ENCODE measurements at regions not wholly inside any gene's neighbourhood (a gene's known extent, or its start where the extent isn't known, plus 50 kb on each side); places are given as distances from the start of the nearest gene placed in this dataset.

DNA sequence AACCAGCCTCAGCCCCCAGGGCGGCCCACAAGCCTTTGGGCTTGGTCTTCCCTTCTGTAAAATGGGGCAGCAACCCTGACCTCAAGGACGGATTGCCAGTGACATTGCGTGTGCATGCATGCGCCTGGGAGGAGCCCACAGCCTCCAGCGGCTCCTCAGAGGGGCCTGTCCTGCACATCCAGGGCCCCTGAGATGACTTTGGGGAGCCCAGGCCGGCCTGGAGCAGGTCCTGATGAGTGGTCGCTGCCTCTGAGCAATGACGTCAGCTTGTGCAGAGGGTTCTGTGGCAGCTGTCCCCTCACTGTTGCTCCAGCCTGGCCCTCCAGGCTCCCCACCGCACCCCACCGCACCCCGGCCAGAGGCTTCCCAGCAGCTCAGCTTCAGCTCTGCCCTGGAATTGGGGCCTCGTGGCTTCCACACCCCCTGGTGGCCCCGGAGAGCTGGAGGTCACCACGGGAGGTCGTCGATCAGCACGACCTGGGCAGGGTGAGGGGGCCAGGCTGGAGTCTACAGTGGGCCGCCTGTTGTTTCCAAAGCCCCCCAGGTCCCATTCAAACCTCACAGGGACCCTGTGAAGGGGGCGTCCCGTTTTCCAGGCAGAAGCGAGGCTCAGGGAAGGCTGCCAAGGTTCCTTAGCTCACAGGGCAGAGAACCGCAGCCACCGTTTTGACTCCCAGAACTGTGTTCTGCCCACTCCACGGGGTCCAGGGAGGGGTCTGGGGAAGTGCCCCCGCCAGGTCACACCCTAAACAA is 341.8 kb downstream of the SEC14L1 start:
- POLR2A ChIA-PET: no interaction called here
- DNase-seq (ENCODE audit: low read depth, low spot score): no peak
- no peak overlapping the region for H3K4me3 ChIP-seq (ENCODE audit: low read depth, low read length)
- CTCF ChIA-PET: interaction anchor here (0.9 to 2.4 kb wide), 5 partner anchors 8 to 153 kb away, joined by 3 to 17 read pairs (median 5); no protein-coding TSS in a partner anchor
- no peak for TF ChIP-seq CTCF (IDR thresholded peaks at IDR 0.05; ENCODE audit: insufficient read depth, low read length, missing control alignments)

DNA sequence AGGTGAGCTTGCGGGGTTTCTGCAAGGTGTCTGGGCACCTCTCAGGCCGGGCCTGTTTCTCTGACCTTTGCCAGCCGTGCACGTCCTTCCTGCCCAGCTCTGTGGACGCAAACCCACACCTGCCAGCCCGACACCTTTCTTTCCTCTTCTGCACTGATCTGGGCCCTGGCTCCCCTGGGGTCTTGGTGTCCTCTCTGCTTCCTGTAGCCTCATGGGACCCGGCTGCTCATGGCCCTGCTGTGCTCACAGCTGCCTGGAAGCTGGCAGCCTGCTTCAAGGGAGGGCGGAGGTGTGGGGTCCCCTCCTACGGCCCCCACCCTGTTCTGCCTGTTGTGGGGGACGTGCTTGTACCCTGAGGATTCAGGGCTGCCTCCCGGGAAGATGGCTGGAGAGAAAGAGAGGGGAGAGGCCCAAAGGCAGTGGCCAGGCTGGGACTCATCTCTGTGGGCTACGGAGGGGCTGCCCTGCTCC is 342.4 kb downstream of the SEC14L1 start:
- no peak for DNase-seq (ENCODE audit: low read depth, low spot score)
- POLR2A ChIA-PET: no interaction called here
- H3K4me3 ChIP-seq (ENCODE audit: low read depth, low read length): no peak overlapping the region
- no peak for TF ChIP-seq CTCF (IDR thresholded peaks at IDR 0.05; ENCODE audit: insufficient read depth, low read length, missing control alignments)
- CTCF ChIA-PET: interaction anchor here (0.9 to 2.4 kb wide), 5 partner anchors 9 to 153 kb away, joined by 3 to 17 read pairs (median 5); no protein-coding TSS in a partner anchor

DNA sequence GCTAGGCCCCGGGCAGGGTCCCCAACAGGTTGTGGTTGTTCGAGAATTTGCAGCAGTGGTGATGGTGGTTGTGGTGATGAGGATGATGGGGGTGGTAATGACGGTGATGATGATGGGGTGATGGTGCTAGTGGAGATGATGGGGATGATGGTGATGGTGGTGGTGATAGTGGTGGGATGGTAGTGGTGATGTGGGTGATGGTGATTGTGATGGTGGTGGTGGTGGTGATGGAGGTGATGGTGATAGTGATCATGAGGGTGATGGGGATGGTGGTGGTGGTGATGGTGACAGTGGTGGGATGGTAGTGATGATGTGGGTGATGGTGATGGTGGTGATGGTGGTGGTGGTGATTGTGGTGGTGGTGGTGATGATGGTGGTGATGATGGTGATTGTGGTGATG is 343.3 kb downstream of the SEC14L1 start:
- H3K4me3 ChIP-seq (ENCODE audit: low read depth, low read length): no peak overlapping the region
- no peak for TF ChIP-seq CTCF (IDR thresholded peaks at IDR 0.05; ENCODE audit: insufficient read depth, low read length, missing control alignments)
- POLR2A ChIA-PET: no interaction called here
- DNase-seq (ENCODE audit: low read depth, low spot score): no peak
- CTCF ChIA-PET: interaction anchor here (2.1 to 2.4 kb wide), 2 partner anchors 11 to 154 kb away, joined by 6 to 17 read pairs; no protein-coding TSS in a partner anchor

DNA sequence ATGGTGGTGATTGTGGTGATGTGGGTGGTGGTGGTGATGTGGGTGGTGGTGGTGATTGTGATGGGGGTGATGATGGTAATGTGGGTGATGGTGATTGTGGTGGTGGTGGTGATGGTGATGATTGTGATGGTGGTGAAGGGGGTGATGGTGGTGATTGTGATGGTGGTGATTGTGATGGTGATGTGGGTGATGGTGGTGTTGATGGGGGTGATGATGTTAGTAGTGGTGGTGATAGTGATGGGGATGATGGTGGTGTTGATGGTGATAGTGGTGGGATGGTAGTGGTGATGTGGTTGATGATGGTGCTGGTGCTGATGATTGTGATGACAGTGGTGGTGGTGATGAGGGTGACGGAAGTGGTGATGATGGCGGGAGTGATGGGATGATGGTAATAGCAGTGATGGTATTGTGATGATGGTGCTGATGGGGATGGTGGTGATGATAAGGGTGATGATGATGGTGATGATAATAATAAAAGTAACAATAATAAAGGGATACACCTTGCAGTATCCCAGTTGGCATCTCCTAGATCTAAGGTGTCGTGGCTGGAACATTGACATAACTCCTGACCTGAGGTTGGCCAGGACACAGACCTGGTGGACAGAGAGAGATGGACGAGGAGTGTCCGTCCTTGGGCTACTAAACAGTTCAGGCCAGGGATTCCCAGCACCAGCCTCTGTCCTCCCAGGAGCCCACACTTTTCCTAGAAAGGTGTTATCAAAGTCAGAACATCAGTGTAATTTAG is 344.5 kb downstream of the SEC14L1 start:
- POLR2A ChIA-PET: no interaction called here
- DNase-seq (ENCODE audit: low read depth, low spot score): no peak
- TF ChIP-seq CTCF (IDR thresholded peaks at IDR 0.05; ENCODE audit: insufficient read depth, low read length, missing control alignments): no peak
- H3K4me3 ChIP-seq (ENCODE audit: low read depth, low read length): no peak overlapping the region
- CTCF ChIA-PET: interaction anchor here (1.4 kb wide), 1 partner anchor 55 kb away, joined by 4 read pairs; no protein-coding TSS in a partner anchor

DNA sequence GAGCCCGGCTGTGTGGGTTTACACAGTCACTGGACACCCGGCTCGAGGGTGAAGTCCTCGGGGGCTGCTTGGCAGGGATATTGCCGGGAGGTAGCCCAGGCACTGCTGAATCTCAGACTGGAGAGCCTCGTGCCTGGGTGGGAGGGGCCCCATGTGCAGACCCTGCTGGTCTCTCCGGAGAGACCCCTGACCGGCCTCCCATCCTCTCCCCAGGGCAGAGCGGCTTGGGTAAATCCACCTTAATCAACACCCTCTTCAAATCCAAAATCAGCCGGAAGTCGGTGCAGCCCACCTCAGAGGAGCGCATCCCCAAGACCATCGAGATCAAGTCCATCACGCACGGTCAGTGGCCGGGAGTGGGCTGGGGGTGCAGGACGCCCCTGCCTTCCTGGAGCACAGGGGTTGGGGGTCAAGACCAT is 346.5 kb downstream of the SEC14L1 start:
- no peak for DNase-seq (ENCODE audit: low read depth, low spot score)
- POLR2A ChIA-PET: no interaction called here
- no peak overlapping the region for H3K4me3 ChIP-seq (ENCODE audit: low read depth, low read length)
- no peak for TF ChIP-seq CTCF (IDR thresholded peaks at IDR 0.05; ENCODE audit: insufficient read depth, low read length, missing control alignments)
- CTCF ChIA-PET: no interaction called here

Data from AG04449 (cell line).